HG03159 (cell line): ENCODE measurements at regions not wholly inside any gene's neighbourhood (a gene's known extent, or its start where the extent isn't known, plus 50 kb on each side); places are given as distances from the start of the nearest gene placed in this dataset.
"Not testable (repeated sequence)": the region's sequence is repeated elsewhere in the genome, so short reads cannot be mapped to it uniquely, and the experiment has no call there.

ENCODE experiments used
- ATAC-seq: cut with Tn5 transposase; IDR thresholded peaks from one replicate; pipeline ENCODE4 v1.9.1; 2021; ENCODE audit warnings: mild to moderate bottlenecking, moderate library complexity; ENCODE audit not compliant: unreplicated experiment

GRCh38 chr12:115898670-115899069 lies 378.8 kb downstream of the MED13L start:
- ATAC-seq, result no peak

- no peak for ATAC-seq
These were observed 379.8 kb downstream of the MED13L start for GRCh38 chr12:115897729-115898128.

DNA sequence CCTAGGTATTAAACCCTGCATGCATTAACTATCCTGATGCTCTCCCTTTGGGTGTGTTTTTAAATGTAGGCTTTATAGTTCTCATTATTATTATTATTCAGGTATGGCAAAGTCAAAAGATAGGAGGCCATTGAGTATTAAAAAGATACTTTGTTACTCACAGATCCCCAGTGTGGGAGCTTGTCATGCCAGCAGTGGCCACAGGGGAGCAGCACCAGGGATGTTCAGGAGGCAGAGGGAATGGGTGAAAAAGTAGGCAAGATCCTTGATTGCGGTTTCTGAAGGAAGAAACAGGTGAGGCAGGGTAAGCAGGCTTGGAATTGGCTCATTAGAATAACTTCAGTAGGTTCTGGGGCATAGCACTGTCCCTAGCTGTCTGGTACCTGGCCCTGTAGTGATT lies 382.2 kb downstream of the MED13L start:
- no peak for ATAC-seq

- ATAC-seq, result no peak
These were observed 385.8 kb downstream of the MED13L start for GRCh38 chr12:115891556-115892164.

- no peak for ATAC-seq
These were observed 390.8 kb downstream of the MED13L start for GRCh38 chr12:115886666-115887065.

- no peak for ATAC-seq
These were observed 392.3 kb downstream of the MED13L start for GRCh38 chr12:115885040-115885690.

- ATAC-seq, result no peak
These were observed 394.6 kb downstream of the MED13L start for GRCh38 chr12:115882936-115883335.

DNA sequence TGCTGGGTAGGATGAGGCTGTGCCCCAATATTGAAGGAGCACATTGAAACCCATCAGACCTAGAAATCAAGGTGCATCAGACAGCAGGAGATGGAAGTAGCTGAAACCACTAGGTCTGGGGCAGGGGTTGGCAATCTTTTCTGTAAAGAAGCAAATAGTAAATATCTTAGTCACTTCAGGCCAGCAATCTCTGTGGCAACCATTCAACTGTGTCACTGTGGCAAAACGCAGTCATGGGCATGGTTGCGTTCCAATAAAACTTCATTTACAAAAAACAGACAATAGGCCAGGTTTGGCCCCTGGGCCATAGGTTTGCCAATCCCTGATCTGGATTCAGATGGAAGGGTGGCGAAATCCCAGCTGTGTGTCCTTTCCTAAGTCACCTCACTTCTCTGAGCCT lies 397.3 kb downstream of the MED13L start:
- ATAC-seq, result no peak

DNA sequence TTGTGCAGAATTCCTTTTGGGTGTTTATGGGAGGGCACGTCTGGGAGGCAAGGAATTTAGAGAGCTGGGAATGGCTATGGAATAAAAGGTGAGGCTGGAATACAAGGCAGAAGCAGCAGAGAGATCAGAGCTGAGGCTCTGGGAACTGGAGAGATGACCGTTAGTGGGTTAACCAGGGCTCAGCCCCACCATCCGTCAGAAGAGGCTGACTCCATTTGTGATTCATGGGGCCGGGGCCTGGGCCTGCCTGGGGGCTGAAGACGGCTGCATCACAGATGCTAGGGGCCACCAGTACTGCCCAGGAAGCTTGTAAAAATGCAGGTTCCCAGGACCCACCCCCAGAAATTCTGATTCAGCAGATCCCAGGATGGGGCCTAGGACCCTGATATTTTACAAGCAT lies 398.1 kb downstream of the MED13L start:
- no peak for ATAC-seq

- no peak for ATAC-seq
These were observed 403.9 kb downstream of the MED13L start for GRCh38 chr12:115873451-115874082.

DNA sequence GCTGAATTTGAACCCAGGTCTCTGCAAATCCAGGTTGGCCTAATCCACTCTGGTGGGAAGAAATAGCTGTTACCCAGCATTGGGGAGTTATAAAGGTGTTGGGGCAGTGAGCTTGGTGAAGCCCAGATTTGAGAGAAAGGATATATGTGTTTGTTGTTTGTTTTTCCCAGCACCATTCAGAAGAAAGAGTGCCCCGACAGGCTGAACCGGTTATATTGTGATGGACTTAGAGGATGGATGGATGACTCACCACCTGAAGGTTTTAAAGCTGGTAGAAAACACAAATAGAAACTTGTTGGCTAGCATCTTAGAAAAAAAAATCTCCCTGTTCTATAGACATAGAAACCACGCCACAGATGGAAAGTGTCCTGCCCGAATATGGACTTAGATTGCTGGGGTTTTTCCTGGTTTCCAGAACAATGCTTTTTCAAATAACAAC lies 404.6 kb downstream of the MED13L start:
- ATAC-seq, result no peak

- no peak for ATAC-seq
These were observed 405.3 kb downstream of the MED13L start for GRCh38 chr12:115872212-115872611.

GRCh38 chr12:115871714-115872113 lies 405.8 kb downstream of the MED13L start:
- ATAC-seq, result peak; percentile 87

DNA sequence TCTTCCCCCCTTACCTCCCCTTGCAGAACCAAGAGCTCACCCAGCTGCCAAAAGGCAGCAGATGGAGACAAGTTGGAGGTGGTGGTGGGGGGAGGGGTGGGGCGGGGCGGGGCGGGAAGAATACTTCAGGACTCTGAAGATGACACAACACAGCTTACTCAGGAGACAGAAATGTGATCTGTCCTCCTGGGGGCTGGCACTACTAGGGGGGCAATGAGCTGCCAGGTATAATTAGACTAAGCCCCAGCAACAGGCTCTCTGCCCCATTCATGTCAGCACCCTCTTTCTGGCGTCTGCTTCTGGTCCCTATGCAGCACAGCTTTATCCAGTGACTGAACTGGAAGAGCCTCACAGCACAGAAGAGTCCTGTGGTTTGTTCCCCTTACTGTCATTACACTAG lies 407.0 kb downstream of the MED13L start:
- ATAC-seq, result no peak

- ATAC-seq, result no peak
These were observed 407.5 kb downstream of the MED13L start for GRCh38 chr12:115870021-115870420.

DNA sequence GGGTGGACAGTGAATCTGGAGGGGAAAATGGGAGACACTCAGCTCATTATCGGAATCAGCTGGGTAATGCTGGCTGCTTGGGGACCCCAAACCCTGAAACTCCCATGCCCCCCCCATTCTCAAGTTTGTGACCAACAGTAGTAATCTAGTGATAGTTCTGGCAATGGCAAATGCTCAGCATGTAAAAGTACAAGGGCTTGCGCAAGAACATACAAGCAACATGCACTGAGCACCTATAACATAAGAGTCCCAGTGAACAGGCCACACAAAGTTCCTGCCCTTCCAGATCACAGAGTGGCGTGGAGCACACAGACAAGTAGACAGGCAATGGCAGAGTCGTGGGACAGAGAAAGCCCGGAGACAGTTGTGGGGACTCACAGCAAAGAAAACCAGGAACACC lies 407.9 kb downstream of the MED13L start:
- ATAC-seq, result no peak

GRCh38 chr12:115868624-115869023 lies 408.9 kb downstream of the MED13L start:
- no peak for ATAC-seq

DNA sequence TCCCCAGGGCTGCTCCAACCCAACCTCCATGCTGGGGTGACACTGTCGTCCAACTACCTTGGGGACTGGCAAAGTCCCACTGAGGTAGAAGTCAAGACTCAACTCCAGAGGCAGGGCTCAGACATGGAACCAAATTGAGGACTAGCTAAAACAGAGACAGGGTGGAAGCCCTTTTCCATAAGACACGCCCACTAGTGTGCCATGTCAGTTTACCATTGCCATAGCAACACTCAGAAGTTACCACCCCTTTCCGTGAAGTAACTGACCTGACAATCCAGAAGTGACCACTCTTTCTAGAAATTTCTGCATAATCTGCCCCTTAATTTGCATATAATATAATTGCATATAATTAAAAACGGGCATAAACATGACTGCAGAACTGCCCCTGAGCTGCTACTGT lies 409.6 kb downstream of the MED13L start:
- no peak for ATAC-seq

GRCh38 chr12:115866909-115867525 lies 410.5 kb downstream of the MED13L start:
- no peak for ATAC-seq

DNA sequence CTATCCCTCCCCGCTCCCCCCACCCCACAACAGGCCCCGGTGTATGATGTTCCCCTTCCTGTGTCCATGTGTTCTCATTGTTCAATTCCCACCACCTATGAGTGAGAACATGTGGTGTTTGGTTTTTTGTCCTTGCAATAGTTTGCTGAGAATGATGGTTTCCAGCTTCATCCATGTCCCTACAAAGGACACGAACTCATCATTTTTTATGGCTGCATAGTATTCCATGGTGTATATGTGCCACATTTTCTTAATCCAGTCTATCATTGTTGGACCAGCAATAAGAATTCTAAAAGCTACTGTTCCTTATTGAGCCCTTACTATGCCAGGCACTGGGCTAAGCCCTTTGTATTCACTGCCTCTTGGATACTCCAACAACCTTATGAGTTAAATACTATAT lies 411.2 kb downstream of the MED13L start:
- ATAC-seq, result not testable (repeated sequence)

GRCh38 chr12:115864396-115864795 lies 413.1 kb downstream of the MED13L start:
- ATAC-seq, result no peak

GRCh38 chr12:115860619-115861018 lies 416.9 kb downstream of the MED13L start:
- no peak for ATAC-seq
